ENCODE measurements at regions not wholly inside any gene's neighbourhood (a gene's known extent, or its start where the extent isn't known, plus 50 kb on each side); places are given as distances from the start of the nearest gene placed in this dataset.

GRCh38 chr9:121577166-121577565, 74.3 kb upstream of the DAB2IP start:
- TF ChIP-seq EP300 (IDR thresholded peaks at IDR 0.05; ENCODE audit: low read depth) (no peak), POLR2A (IDR thresholded peaks at IDR 0.05) (no peak), CTCF (IDR thresholded peaks at IDR 0.05) (no peak), POLR2AphosphoS5 (IDR thresholded peaks at IDR 0.05) (no peak)

Data from transverse colon (tissue), 4 donors.